ENCODE measurements at regions not wholly inside any gene's neighbourhood (a gene's known extent, or its start where the extent isn't known, plus 50 kb on each side); places are given as distances from the start of the nearest gene placed in this dataset.

GRCh38 chr20:52572687-52573086 is 381.1 kb upstream of the ZFP64 start:
- no peak for DNase-seq (ENCODE audit: low spot score)

DNA sequence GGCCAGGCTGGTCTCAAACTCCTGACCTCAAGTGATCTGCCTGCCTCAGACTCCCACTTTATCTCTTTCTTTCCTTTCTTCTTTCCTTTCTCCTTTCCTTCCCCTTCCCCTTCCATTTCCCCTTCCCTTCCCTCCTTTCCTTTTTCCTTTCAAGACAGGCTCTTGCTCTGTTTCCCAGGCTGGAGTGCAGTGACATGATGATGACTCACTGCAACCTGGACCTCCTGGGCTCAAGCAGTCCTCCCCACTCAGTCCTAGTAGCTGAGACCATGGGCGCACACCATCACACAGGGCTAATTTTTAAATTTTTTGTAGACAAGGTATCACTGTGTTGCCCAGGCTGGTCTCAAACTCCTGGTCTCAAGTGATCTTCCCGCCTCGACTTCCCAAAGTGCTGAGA is 377.6 kb upstream of the ZFP64 start:
- DNase-seq (ENCODE audit: low spot score): no peak

DNA sequence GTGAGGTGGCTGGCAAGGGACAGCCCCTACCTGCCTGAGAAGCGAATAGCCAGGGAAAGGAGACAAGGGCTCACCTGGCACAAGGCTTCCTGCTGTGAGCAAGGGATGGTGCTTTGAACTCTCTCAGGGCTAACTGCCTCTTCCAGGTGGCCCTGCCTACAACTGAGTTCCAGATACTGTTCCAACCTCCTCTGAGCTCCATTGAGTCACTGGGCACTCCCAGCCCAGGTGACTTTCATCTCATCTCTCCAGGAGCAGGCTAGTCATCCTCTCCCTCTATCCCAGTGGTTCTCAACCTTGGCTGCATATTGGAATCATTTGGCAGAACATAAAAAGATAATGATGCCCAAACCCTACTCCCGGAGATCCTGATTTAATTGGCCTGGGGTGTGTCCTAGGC is 374.0 kb upstream of the ZFP64 start:
- DNase-seq (ENCODE audit: low spot score): no peak

GRCh38 chr20:52564594-52564993 is 373.0 kb upstream of the ZFP64 start:
- no peak for DNase-seq (ENCODE audit: low spot score)

- no peak for DNase-seq (ENCODE audit: low spot score)
These were observed 360.7 kb upstream of the ZFP64 start for GRCh38 chr20:52552181-52552872.

DNA sequence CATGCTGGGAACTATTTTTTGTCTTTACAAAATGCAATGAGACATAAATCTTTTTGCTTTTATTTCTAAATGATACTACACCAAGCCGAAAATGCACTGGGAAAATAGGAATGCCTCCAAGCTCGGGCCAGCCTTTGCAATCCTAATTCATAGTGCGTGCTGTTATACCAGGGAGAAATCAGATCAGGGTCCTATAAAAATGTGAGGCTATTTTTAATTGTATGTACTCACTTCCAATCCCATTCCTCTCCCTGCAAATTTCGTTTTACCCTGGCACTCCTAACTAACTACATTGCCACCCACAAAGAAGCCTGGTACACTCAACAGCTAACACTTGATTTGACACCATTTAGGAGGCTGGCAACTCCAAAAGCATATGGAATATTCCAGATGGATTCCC is 350.6 kb upstream of the ZFP64 start:
- DNase-seq (ENCODE audit: low spot score): no peak

- DNase-seq (ENCODE audit: low spot score): no peak
These were observed 348.9 kb upstream of the ZFP64 start for GRCh38 chr20:52540509-52540908.

DNA sequence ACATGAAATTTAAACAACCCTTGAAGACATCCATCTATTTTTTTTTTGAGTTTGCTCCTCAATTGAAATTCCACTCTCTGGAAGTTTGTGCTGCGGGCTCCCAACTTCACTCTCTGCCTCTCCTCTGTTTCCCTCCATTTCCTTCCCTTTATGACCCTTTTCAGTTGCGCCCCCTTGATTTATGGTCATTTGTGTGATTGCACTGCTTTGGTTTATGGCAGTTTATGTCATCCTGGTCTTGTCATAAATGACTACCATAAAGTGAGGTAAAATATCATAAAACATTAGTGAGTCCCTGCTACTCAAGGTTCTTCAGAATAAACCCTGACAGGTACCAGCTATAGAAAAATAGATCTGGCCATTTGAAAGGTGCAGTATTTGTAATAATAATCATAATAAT is 348.3 kb upstream of the ZFP64 start:
- no peak for DNase-seq (ENCODE audit: low spot score)

- DNase-seq (ENCODE audit: low spot score): no peak
These were observed 345.3 kb upstream of the ZFP64 start for GRCh38 chr20:52536841-52537400.

DNA sequence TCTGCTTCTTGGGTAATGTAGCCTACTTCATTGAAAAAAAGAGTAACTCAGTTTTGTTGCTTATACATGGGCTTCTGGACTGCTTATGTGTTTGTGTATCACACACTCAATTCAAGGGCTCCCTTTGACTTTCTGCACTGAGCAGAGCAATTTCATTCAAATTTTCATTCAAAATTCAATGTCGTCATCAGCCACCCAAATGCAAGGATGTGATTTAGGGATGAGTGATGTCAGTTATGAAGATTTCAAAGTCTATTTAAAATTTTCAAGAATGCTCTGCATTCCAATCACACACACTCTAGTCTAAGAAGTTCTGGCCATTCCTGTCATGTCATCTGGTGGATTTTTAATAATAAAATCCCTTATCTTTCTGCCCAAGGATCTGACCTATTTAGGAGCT is 344.5 kb upstream of the ZFP64 start:
- DNase-seq (ENCODE audit: low spot score): no peak

GRCh38 chr20:52534616-52535015 is 343.0 kb upstream of the ZFP64 start:
- DNase-seq (ENCODE audit: low spot score): no peak

DNA sequence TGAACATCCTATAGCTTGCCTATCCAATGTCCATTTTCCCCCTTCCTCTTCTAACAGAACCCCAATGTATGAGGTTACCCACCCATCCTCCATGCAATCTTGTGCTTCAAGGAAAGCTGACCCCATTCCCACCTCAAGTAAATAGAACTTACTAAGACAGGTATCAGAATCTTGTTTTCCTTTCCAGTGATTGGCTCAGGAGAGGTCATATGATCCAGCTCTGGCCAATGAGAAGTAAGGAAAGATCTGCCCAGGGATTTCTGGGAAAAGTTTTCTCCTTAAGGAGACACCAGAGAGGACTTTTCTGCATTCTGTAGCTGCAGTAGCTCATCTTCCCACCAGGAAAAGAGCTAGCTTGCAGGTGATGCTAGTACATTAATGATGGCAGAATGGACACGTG is 341.8 kb upstream of the ZFP64 start:
- no peak for DNase-seq (ENCODE audit: low spot score)

GRCh38 chr20:52532674-52533073 is 341.1 kb upstream of the ZFP64 start:
- DNase-seq (ENCODE audit: low spot score): no peak

DNA sequence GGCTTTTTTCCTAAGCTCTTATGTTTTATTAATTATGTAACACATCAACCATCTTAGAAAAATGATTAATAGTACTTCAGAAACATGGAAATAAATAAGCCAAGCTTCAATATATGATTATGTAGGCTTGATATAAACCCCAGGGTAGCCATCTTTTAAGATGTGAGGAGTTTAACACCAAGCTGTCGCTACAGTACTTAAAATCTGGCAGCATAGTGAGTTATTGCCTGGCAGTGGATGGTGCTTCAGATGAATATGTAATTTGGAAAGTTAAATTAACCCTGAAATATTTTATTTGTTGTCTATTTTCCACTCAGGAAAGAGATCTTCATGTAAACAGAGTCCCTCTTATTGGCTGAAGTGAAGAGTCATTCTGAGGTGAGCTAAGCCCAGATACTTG is 339.0 kb upstream of the ZFP64 start:
- no peak for DNase-seq (ENCODE audit: low spot score)

DNA sequence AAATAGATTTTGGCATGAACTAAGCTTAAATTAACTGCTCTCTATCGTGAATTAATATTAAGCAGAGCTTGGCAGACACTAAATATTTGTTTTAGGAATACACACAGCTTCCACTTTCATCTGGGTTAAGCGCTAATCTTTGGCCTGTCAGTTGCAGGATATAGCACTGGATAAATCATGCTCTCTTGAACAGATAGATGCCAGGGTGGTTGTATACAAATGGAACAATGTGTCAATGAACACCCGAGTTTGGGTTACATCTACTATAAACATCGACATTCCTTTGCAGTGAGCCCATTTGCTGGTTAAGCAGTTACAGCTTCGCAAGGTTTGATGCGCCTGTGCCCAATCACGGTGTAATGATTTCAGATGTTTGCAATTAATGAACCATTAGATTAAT is 338.2 kb upstream of the ZFP64 start:
- no peak for DNase-seq (ENCODE audit: low spot score)

- no peak for DNase-seq (ENCODE audit: low spot score)
These were observed 333.3 kb upstream of the ZFP64 start for GRCh38 chr20:52524861-52525260.

- DNase-seq (ENCODE audit: low spot score): no peak
These were observed 327.2 kb upstream of the ZFP64 start for GRCh38 chr20:52518735-52519134.

GRCh38 chr20:52515877-52516276 is 324.3 kb upstream of the ZFP64 start:
- DNase-seq (ENCODE audit: low spot score): no peak

DNA sequence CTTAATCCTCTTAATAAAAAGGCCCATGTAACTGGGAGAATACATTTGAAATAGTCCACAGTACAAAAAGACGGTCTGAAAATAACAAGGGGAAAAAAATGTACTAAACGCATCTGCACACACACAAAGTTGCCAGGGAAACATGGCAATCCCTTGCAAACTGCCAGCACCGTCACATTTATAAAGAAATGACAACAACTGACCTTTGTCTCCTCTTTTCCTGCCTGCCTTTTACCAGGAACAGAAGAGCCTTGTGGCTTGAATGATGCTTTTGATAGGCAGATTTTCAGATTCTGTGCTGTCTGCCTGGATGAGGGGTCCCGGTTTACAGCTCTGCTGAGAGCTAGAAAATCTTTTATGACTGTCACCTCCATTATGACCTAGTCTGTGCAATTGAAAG is 308.6 kb upstream of the ZFP64 start:
- no peak for DNase-seq (ENCODE audit: low spot score)

GRCh38 chr20:52497731-52498130 is 306.2 kb upstream of the ZFP64 start:
- no peak for DNase-seq (ENCODE audit: low spot score)

DNA sequence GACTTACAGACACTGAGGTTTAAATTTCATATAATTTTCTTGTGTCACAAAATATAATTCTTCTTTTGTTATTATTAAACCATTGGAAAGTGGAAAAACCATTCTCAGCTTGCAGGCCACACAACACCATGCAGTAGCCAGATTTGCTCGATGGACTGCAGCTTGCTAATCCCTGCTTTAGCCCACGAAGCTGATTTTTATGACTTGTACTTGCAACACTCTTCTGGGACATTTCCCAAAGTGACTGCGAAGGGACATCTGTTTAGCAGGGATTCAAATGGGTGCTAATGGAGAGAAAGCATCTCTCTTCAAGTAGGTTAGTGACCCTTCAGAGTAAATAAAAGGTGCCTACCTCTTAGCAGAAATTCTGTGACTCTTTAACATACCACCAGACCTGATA is 304.6 kb upstream of the ZFP64 start:
- no peak for DNase-seq (ENCODE audit: low spot score)

GRCh38 chr20:52494244-52494643 is 302.7 kb upstream of the ZFP64 start:
- DNase-seq (ENCODE audit: low spot score): no peak

GRCh38 chr20:52493171-52493721 is 301.7 kb upstream of the ZFP64 start:
- no peak for DNase-seq (ENCODE audit: low spot score)

All from hematopoietic multipotent progenitor cell treated with erythropoietin and hydrocortisone succinate and interleukin-3 and kit ligand, for 17 days (in vitro differentiated cells).